Spinal cord (tissue), 9 donors: ENCODE measurements at regions not wholly inside any gene's neighbourhood (a gene's known extent, or its start where the extent isn't known, plus 50 kb on each side); places are given as distances from the start of the nearest gene placed in this dataset.

Experiments used
- DNase-seq, 6 donors: peaks; one replicate each; pipeline versions ENCODE4 v3.0.0 to v3.0.0-alpha.2; 2013 to 2015; ENCODE audit warnings: low spot score in 6 of 6, low read depth in 4 of 6
- H3K27ac ChIP-seq: one replicate; pipeline ENCODE4 v1.5.1; 2013; ENCODE audit warnings: low read depth, low read length, control low read depth
- H3K27me3 ChIP-seq: one replicate; pipeline ENCODE4 v1.6.1; 2013; ENCODE audit warnings: low read length; ENCODE audit not compliant: control insufficient read depth, insufficient read depth
- H3K36me3 ChIP-seq: one replicate; pipeline ENCODE4 v1.6.1; 2013; ENCODE audit warnings: low read length; ENCODE audit not compliant: control insufficient read depth, insufficient read depth
- H3K4me1 ChIP-seq: one replicate; pipeline ENCODE4 v1.6.1; 2013; ENCODE audit warnings: low read length; ENCODE audit not compliant: control insufficient read depth, insufficient read depth
- H3K4me3 ChIP-seq: one replicate; pipeline ENCODE4 v1.5.1; 2013; ENCODE audit warnings: low read depth, low read length, control low read depth
- H3K9me3 ChIP-seq: one replicate; pipeline ENCODE4 v1.6.1; 2013; ENCODE audit warnings: low read length; ENCODE audit not compliant: control insufficient read depth, insufficient read depth
- WGBS: methylation state at CpG from one replicate; pipeline ENCODE4 v1.1.5; 2013; ENCODE audit warnings: missing lambda C conversion rate; ENCODE audit not compliant: insufficient coverage; 5-methylcytosine and 5-hydroxymethylcytosine counted together
- donor health status: healthy.

- no peaks in the 10 kb centered on the region for H3K4me1 ChIP-seq
- WGBS = 95% methylated on average over 6 of the region's 7 CpGs
- no peaks in the 10 kb centered on the region for H3K9me3 ChIP-seq
Measured at GRCh38 chr1:195791796-195792195, 816.4 kb downstream of the KCNT2 start.

GRCh38 chr1:195790514-195791168, 817.6 kb downstream of the KCNT2 start:
- no peaks in the 10 kb centered on the region for H3K4me1 ChIP-seq
- no peaks in the 10 kb centered on the region for H3K27me3 ChIP-seq
- H3K27ac ChIP-seq = no peak overlapping the region
- DNase-seq = no peak
- H3K4me3 ChIP-seq = no peak overlapping the region
- H3K9me3 ChIP-seq = no peaks in the 10 kb centered on the region
- no peaks in the 10 kb centered on the region for H3K36me3 ChIP-seq
- 91% methylated on average over 8 of the region's 8 CpGs for WGBS

More at GRCh38 chr1:195791796-195792195, 816.4 kb downstream of the KCNT2 start:
- H3K27me3 ChIP-seq = no peaks in the 10 kb centered on the region
- H3K4me3 ChIP-seq = no peak overlapping the region
- DNase-seq = no peak
- H3K27ac ChIP-seq = no peak overlapping the region
- no peaks in the 10 kb centered on the region for H3K36me3 ChIP-seq

- peak in 1 of 6 donors; percentile 73 for DNase-seq
- H3K36me3 ChIP-seq = no peaks in the 10 kb centered on the region
- H3K4me1 ChIP-seq = no peaks in the 10 kb centered on the region
- H3K27ac ChIP-seq = no peak overlapping the region
- no peak overlapping the region for H3K4me3 ChIP-seq
- no peaks in the 10 kb centered on the region for H3K9me3 ChIP-seq
- no CpG with 5 or more reads among the region's 2 CpGs for WGBS
- H3K27me3 ChIP-seq = no peaks in the 10 kb centered on the region
Measured at GRCh38 chr1:195789321-195789720, 818.9 kb downstream of the KCNT2 start.

- Histone ChIP-seq H3K4me1 (no peaks in the 10 kb centered on the region), H3K27me3 (no peaks in the 10 kb centered on the region), H3K27ac (no peak overlapping the region), H3K4me3 (no peak overlapping the region), H3K9me3 (no peaks in the 10 kb centered on the region), H3K36me3 (no peaks in the 10 kb centered on the region)
- WGBS = 100% methylated on average over 1 of the region's 4 CpGs
- DNase-seq = no peak
Measured at GRCh38 chr1:195788721-195789120, 819.5 kb downstream of the KCNT2 start.

GRCh38 chr1:195785830-195786229, 822.4 kb downstream of the KCNT2 start:
- no peak overlapping the region for H3K27ac ChIP-seq
- 100% methylated on average over 1 of the region's 1 CpG for WGBS
- H3K36me3 ChIP-seq = no peaks in the 10 kb centered on the region
- H3K27me3 ChIP-seq = no peaks in the 10 kb centered on the region
- H3K4me3 ChIP-seq = no peak overlapping the region
- DNase-seq = no peak
- no peaks in the 10 kb centered on the region for H3K9me3 ChIP-seq
- no peaks in the 10 kb centered on the region for H3K4me1 ChIP-seq

- H3K4me3 ChIP-seq = no peak overlapping the region
- no peak overlapping the region for H3K27ac ChIP-seq
- no peaks in the 10 kb centered on the region for H3K36me3 ChIP-seq
- H3K9me3 ChIP-seq = no peaks in the 10 kb centered on the region
- no peak for DNase-seq
- WGBS = 100% methylated on average over 2 of the region's 3 CpGs
- H3K27me3 ChIP-seq = no peaks in the 10 kb centered on the region
- no peaks in the 10 kb centered on the region for H3K4me1 ChIP-seq
Measured at GRCh38 chr1:195773931-195774330, 834.3 kb downstream of the KCNT2 start.

- H3K9me3 ChIP-seq = no peaks in the 10 kb centered on the region
- H3K27me3 ChIP-seq = no peaks in the 10 kb centered on the region
- H3K4me1 ChIP-seq = no peaks in the 10 kb centered on the region
- H3K27ac ChIP-seq = no peak overlapping the region
- no peak overlapping the region for H3K4me3 ChIP-seq
- DNase-seq = no peak
- H3K36me3 ChIP-seq = no peaks in the 10 kb centered on the region
Measured at GRCh38 chr1:195769461-195769860, 838.8 kb downstream of the KCNT2 start.

- no peak for DNase-seq
- Histone ChIP-seq H3K4me3 (no peak overlapping the region), H3K9me3 (no peaks in the 10 kb centered on the region), H3K27me3 (no peaks in the 10 kb centered on the region), H3K4me1 (no peaks in the 10 kb centered on the region), H3K36me3 (no peaks in the 10 kb centered on the region), H3K27ac (no peak overlapping the region)
Measured at GRCh38 chr1:195768936-195769335, 839.3 kb downstream of the KCNT2 start.

- no CpG with 5 or more reads among the region's 2 CpGs for WGBS
Measured at GRCh38 chr1:195768377-195768776, 839.9 kb downstream of the KCNT2 start.

GRCh38 chr1:195766709-195767108, 841.5 kb downstream of the KCNT2 start:
- Histone ChIP-seq H3K36me3 (no peaks in the 10 kb centered on the region), H3K4me3 (no peak overlapping the region), H3K27ac (no peak overlapping the region), H3K9me3 (no peaks in the 10 kb centered on the region), H3K27me3 (no peaks in the 10 kb centered on the region), H3K4me1 (no peaks in the 10 kb centered on the region)
- DNase-seq = no peak

More at GRCh38 chr1:195768377-195768776, 839.9 kb downstream of the KCNT2 start:
- no peak for DNase-seq
- Histone ChIP-seq H3K36me3 (no peaks in the 10 kb centered on the region), H3K4me3 (no peak overlapping the region), H3K9me3 (no peaks in the 10 kb centered on the region), H3K27me3 (no peaks in the 10 kb centered on the region), H3K27ac (no peak overlapping the region), H3K4me1 (no peaks in the 10 kb centered on the region)
